Activated T-cell treated with anti-CD3 and anti-CD28 coated beads for 24 hours (primary cell): ENCODE measurements at regions not wholly inside any gene's neighbourhood (a gene's known extent, or its start where the extent isn't known, plus 50 kb on each side); places are given as distances from the start of the nearest gene placed in this dataset.

Source experiments
- DNase-seq: peaks from one replicate; pipeline ENCODE4 v3.0.0-alpha.2; 2020; ENCODE audit warnings: low read depth

DNA sequence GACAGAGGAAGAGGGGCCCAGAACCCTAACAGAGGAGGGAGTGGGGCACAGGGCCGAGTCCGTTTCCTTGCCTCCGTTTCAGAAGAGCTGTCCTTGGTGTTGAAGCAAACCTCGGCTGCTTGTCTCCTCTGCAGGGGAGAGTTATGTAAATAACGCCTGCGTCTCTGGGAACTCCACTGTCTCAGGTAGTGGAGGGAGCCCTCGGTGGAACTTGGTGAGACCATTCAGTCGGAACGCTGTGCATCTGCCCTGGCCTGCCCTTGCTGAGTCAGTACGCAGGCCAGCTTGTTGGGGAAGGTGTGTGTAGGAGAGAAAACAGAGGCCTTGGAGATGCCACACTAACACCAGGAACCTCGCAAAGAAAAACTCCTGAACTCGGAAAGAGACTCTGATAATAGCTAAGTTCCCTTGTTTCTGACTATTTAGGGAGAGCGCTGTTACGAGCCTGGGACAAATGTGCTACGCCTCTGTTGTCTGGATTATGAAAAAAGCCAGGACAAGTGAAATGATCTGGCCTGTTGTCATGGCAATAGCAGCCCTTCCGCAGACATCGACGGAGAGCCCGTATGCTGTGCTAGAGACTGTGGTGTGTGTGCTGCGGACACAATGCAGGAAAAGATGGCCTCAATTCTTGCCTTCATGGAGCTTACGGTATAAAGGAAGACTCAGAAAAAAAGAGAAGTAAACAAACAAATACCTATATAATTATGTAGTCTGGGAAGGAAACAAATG is 94.6 kb upstream of the AKT3 start:
- DNase-seq: no peak

- no peak for DNase-seq
These were observed 93.8 kb upstream of the AKT3 start for GRCh38 chr1:243943671-243944428.

GRCh38 chr1:243942196-243943150 is 92.4 kb upstream of the AKT3 start:
- no peak for DNase-seq

DNA sequence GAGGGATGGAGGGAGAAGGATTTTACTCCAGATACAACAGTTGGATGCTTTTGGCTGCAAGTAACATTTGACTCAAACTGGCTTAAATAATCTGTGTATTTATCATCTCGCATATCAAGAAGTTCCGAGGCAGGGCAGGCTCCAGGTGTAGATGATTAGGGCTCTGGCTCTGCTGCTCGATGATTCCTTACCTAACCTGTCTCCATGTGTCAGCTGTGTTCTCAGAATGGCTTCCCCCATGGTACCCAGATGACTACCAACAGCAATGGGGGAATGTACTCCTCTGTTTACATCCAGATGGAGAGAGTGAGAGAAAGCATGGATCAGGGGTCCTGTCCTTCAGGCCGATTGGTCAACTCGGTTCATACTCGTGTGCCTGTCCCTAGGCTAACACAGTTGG is 90.4 kb upstream of the AKT3 start:
- no peak for DNase-seq

DNA sequence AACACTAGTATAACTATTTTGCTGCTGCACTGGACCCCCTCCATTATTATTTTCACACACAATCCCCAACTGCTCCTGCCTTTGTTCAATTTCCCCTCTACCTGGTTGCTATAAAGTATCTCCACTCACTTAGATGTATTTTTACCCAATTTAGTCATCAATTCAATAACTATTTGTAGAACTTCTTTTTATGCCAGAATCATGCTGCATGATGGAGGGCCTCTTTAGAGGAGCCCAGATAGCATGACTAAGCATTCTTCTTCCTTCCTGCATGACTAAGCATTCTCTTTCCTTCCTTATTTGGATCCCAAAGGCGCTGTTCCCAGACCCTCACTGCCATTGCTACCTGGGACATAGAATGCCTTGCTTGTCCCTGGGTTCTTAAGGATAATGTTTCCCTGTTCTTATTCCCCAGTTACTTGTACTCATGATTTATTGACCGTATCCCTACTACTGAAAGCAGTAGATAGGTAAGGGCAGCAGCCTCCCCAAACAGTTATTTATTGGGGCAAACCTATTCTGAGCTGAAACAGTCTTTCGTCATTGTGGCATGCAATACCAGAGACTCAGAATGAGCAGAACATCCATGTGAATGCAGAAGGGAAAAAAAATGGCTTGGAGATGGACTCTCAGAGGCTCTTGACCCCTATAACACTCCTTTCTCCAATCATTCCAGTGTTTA is 89.3 kb upstream of the AKT3 start:
- no peak for DNase-seq

DNA sequence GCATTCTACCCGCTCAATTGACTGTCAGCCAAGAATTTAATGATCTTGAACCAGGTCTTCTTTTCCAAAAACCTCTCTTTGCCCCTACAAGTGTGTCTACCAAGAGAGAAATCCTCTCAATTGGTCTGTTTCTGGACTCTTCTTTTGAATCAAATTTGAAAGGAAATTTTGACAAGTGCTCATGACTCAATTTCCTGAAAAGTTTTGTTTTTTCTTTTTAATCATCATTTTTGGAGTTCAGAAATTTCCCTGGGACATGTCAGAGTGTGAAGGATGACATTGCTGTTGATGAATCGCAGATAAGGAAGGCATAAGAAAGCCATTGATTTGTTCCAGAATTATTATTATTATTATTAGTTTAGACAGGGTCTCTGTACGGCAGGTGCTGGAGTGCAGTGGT is 88.2 kb upstream of the AKT3 start:
- no peak for DNase-seq

- DNase-seq: no peak
These were observed 83.5 kb upstream of the AKT3 start for GRCh38 chr1:243933495-243933894.

DNA sequence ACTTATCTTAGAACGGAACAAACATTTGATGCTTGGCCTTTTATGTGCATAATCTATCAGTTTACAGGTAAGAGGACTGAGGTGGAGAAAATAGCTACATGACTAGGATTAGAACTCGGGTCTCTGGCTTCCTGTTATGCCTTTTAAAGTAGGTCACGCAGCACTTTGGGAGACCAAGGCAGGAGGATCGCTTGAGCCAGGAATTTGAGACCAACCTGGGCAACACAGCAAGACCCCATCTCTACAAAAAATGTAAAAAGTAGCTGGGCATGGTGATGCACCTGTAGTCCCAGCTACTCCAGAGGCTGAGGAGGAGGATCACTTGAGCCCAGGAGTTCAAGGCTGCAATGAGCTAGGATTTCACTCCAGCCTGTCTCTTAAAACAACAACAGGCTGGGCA is 81.9 kb upstream of the AKT3 start:
- DNase-seq: no peak

DNA sequence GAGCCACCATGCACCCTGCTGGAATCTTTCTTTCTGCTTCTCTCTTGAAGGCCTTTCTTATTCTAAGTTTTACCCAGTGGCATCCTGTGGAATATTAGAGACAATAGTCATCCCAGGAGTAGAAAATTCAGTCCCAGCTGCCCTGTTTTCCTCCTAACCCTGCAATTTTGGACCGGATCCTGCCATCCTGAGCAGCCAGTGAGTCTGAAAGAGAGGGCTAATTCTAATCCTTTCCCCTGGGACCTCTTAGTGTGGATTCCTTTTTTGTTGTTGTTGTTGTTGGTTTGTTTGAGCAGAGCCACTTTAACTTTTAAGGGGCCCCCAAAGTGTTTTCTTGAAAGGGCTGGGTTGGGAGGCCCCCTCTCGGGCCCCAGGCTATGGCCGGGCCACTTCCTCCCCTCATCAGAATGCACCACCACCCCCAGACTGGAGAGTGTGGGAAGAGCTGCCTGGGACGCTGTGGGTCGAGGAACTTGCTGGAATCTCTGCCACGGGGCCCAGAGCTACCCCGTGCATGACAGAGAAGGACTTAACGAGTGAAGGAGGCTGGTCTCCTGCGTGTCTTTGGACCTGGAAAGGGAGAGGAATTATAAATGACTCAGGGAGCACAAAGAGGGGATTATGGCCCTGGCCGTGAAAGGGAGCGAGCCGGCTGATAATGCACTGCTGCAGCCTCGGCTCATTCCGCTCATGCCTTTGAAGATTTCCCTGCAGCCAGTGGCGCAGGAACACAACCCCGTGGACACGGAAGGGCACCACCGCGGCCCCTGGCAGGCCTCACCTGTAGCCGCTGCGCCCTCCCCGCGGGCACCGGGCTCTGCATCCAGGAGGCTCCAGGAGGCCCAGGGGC is 81.0 kb upstream of the AKT3 start:
- no peak for DNase-seq

- DNase-seq: no peak
These were observed 77.3 kb upstream of the AKT3 start for GRCh38 chr1:243927381-243927780.

DNA sequence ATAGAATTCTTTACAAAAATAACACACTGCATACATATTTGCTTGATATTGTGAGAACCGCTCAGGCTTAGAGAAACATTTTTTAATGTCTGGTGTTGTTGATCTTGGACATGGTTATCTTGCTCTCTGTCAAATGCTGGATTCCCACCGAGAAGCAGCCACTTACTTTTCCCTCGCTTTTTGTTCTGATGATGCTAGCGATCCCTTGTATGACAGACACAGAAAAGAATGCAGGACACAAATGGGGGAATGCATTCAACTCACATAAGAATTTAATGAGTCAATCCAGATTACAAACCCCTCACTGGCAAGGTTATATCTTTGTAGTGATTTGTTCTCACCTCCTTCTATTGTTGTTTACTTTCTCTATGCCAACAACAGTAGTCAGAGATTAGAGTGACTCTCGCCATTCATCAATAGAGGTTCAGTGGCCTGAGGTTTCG is 76.8 kb upstream of the AKT3 start:
- no peak for DNase-seq

- DNase-seq: no peak
These were observed 76.3 kb upstream of the AKT3 start for GRCh38 chr1:243926299-243926698.

DNA sequence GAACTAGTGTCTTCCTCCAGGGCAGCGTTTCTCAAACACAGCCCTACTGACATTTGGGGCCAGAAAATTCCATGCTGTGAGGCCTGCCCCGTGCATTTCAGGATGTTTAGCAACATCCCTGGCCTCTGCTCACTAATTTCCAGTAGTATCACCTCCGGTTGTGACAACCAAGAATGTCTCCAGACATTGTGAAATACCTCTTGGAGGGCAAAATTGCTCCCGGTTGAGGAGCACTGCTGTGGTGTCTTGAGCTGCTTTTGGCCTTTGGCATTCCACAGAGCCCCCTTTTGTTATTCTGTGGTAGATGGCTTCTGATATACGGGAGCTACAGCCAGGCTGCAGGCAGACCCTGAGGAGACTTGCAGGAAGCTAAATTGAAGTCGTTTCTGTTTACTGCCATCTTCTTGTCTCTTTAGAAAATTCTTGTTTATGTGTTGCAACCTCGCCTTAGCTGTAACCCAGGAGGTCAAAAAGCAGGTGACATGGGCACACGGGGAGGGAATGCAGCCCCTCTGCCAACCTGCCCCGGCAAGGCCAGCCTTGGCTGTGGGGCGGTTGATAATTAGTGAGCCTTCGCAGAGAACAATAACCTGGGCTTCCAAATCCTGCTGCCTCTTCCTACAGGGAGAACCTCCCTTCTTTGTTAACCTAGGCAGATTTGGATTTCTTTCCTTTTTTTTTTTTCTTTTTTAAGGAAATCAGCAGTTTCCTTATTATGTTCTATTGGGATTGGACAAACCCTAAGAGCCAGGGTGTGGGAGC is 74.7 kb upstream of the AKT3 start:
- no peak for DNase-seq

DNA sequence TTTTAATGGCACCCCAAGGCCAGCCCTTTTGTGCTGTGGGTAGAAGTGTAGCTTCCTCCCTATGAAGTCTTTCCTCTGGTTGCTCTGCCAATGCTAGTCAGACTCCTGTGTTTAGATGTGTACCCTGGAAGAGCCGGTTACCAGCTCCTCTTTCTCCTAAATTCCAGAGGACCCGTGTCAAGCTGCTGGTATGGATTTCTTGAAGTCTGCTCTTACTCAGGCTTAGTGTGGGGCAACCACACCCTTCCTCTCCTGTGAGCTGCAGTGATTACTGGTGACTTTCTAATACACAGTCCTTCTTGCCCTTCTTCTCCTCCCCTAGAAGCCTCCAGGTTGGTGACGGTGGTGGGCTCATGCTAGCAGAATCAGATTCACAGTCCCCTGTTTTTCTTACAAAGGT is 74.1 kb upstream of the AKT3 start:
- DNase-seq: no peak

DNA sequence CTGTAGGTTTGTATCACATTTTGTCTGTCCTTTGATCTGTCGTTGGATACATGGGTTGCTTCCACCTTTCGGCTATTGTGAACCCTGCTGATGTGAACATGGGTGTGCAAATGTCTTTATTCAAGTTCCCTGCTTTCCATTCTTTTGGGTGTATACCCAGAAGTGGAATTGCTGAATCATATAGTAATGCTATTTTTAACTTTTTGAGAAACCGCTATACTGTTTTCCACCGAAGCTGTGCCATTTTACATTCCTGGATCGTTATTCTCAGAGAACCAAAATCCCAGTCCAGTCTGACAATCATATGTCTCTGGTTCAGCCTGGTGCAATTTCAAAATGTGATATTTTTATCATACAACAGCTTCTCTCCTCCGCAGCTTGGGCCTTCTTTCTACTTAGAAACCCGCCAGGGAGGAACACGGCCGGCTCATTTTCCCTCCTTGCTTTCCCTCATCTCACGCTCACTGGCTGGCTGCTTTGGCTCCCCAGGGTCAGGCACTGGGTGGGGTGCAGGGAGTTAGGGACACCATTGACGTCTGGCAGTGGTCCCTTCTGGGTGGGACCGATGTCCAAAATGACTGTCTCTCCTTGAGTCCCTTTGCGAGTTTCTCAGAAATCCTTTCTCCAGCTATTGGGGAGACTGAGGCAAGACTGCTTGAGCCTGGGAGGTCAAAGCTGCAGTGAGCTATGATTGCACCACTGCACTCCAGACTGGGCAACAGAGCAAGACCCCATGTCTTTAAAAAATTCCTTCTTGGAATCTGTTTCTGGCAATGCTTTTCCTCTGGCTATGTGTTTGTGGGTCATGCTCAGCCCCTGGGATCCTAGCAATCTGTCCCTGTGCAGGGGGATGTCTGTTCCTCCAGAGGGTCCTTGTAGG is 73.5 kb upstream of the AKT3 start:
- DNase-seq: no peak

DNA sequence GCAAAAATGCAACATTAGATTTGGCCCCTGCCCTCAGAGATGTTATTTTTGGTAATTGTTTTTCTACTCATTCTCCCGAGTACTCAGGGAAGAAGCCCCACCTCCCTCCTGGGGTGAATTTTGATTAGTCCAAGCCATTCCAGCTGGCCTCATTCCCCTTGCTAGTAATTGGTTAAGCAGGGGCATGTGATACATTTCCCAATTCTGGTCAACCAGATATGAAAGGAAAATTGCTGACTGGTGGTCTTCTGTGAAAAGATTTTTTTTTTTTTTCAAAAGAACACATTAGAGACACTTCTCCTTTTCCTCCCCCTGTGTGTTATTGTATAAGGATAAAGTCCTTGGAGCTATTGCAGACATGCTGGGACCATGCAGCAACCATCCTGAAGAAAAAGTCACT is 71.1 kb upstream of the AKT3 start:
- DNase-seq: no peak

GRCh38 chr1:243917863-243918565 is 68.0 kb upstream of the AKT3 start:
- DNase-seq: no peak

GRCh38 chr1:243917177-243917862 is 67.3 kb upstream of the AKT3 start:
- DNase-seq: no peak
